ENCODE measurements at regions not wholly inside any gene's neighbourhood (a gene's known extent, or its start where the extent isn't known, plus 50 kb on each side); places are given as distances from the start of the nearest gene placed in this dataset.

GRCh38 chr3:59261009-59261408, 211.2 kb upstream of the CFAP20DC start:
- TF ChIP-seq CTCF (IDR thresholded peaks at IDR 0.05) (no peak), POLR2A (IDR thresholded peaks at IDR 0.05) (no peak)
